Sigmoid colon (tissue), 4 donors: ENCODE measurements at regions not wholly inside any gene's neighbourhood (a gene's known extent, or its start where the extent isn't known, plus 50 kb on each side); places are given as distances from the start of the nearest gene placed in this dataset.

Source experiments
- CTCF ChIP-seq, 4 experiments: fragments of 450-650 bp in 3 of 4; fragments of 200-600 bp in 1 of 4; IDR thresholded peaks; one replicate each; pipeline ENCODE4 v1.5.1; 2016 to 2019; ENCODE audit warnings: antibody characterized with exemption in 4 of 4, mild to moderate bottlenecking in 3 of 4, moderate library complexity in 2 of 4
- EP300 ChIP-seq, 4 donors: sonication (generic); formaldehyde crosslinking; IDR thresholded peaks; one replicate each; pipeline ENCODE4 v1.6.1; 2017; ENCODE audit warnings: antibody characterized with exemption in 4 of 4
- POLR2A ChIP-seq, 2 donors: fragments of 450-650 bp; IDR thresholded peaks; one replicate each; pipeline ENCODE4 v1.6.1; 2016; ENCODE audit warnings: antibody characterized with exemption in 2 of 2, mild to moderate bottlenecking in 2 of 2, moderate library complexity in 2 of 2
- POLR2AphosphoS5 ChIP-seq, 4 donors: sonication (generic); formaldehyde crosslinking; IDR thresholded peaks; one replicate each; pipeline ENCODE4 v1.6.1; 2017; ENCODE audit warnings: antibody characterized with exemption in 4 of 4

GRCh38 chr4:31052519-31052918, 332.4 kb downstream of the PCDH7 start:
- TF ChIP-seq POLR2A (IDR thresholded peaks at IDR 0.05) (no peak), POLR2AphosphoS5 (IDR thresholded peaks at IDR 0.05) (no peak), CTCF (IDR thresholded peaks at IDR 0.05) (no peak), EP300 (IDR thresholded peaks at IDR 0.05) (no peak)
